ENCODE measurements at regions not wholly inside any gene's neighbourhood (a gene's known extent, or its start where the extent isn't known, plus 50 kb on each side); places are given as distances from the start of the nearest gene placed in this dataset.

DNA sequence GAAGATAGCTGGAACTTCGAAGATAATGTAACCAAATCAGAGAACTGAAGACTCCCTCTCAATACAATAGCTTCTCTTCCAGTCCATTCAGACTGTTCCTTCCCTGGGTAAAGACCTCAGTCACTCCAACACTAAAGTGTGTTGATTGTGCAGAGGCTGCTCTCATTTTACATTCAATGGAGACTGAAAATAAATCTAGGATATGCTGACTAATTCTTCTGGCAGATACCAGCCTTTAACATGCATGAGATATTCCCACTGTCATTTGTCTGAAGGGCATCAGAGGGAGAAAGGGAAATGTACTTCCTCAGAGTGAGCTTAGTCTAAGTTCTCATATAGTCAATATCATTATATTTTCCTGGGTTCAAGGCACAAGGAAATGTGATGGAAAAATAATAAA is 166.4 kb upstream of the IRAK1BP1 start:
- TF ChIP-seq TCF7L2 (IDR thresholded peaks at IDR 0.05; ENCODE audit: low read depth, low read length) = no peak
- TF ChIP-seq, protein P1, sequence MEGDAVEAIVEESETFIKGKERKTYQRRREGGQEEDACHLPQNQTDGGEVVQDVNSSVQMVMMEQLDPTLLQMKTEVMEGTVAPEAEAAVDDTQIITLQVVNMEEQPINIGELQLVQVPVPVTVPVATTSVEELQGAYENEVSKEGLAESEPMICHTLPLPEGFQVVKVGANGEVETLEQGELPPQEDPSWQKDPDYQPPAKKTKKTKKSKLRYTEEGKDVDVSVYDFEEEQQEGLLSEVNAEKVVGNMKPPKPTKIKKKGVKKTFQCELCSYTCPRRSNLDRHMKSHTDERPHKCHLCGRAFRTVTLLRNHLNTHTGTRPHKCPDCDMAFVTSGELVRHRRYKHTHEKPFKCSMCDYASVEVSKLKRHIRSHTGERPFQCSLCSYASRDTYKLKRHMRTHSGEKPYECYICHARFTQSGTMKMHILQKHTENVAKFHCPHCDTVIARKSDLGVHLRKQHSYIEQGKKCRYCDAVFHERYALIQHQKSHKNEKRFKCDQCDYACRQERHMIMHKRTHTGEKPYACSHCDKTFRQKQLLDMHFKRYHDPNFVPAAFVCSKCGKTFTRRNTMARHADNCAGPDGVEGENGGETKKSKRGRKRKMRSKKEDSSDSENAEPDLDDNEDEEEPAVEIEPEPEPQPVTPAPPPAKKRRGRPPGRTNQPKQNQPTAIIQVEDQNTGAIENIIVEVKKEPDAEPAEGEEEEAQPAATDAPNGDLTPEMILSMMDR (IDR thresholded peaks at IDR 0.05) = no peak
- TF ChIP-seq POLR2AphosphoS5 (IDR thresholded peaks at IDR 0.05; ENCODE audit: low read depth, low read length) = no peak
- TF ChIP-seq, protein P2, sequence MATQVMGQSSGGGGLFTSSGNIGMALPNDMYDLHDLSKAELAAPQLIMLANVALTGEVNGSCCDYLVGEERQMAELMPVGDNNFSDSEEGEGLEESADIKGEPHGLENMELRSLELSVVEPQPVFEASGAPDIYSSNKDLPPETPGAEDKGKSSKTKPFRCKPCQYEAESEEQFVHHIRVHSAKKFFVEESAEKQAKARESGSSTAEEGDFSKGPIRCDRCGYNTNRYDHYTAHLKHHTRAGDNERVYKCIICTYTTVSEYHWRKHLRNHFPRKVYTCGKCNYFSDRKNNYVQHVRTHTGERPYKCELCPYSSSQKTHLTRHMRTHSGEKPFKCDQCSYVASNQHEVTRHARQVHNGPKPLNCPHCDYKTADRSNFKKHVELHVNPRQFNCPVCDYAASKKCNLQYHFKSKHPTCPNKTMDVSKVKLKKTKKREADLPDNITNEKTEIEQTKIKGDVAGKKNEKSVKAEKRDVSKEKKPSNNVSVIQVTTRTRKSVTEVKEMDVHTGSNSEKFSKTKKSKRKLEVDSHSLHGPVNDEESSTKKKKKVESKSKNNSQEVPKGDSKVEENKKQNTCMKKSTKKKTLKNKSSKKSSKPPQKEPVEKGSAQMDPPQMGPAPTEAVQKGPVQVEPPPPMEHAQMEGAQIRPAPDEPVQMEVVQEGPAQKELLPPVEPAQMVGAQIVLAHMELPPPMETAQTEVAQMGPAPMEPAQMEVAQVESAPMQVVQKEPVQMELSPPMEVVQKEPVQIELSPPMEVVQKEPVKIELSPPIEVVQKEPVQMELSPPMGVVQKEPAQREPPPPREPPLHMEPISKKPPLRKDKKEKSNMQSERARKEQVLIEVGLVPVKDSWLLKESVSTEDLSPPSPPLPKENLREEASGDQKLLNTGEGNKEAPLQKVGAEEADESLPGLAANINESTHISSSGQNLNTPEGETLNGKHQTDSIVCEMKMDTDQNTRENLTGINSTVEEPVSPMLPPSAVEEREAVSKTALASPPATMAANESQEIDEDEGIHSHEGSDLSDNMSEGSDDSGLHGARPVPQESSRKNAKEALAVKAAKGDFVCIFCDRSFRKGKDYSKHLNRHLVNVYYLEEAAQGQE (IDR thresholded peaks at IDR 0.05; ENCODE audit: insufficient read depth in 1 of 2, low read depth in 2 of 2, low read length in 1 of 2) = no peak
- TF ChIP-seq SIN3A (IDR thresholded peaks at IDR 0.05; ENCODE audit: borderline replicate concordance, insufficient read depth, low read depth, low read length) = no peak

Measured in Panc1 (cell line).